GM19438 (cell line): ENCODE measurements at regions not wholly inside any gene's neighbourhood (a gene's known extent, or its start where the extent isn't known, plus 50 kb on each side); places are given as distances from the start of the nearest gene placed in this dataset.

Source experiments
- ATAC-seq: cut with Tn5 transposase; IDR thresholded peaks from one replicate; pipeline ENCODE4 v1.9.1; 2021; ENCODE audit warnings: low read depth; ENCODE audit not compliant: unreplicated experiment

- no peak for ATAC-seq
These were observed 286.7 kb upstream of the ZNF462 start for GRCh38 chr9:106576232-106576760.

DNA sequence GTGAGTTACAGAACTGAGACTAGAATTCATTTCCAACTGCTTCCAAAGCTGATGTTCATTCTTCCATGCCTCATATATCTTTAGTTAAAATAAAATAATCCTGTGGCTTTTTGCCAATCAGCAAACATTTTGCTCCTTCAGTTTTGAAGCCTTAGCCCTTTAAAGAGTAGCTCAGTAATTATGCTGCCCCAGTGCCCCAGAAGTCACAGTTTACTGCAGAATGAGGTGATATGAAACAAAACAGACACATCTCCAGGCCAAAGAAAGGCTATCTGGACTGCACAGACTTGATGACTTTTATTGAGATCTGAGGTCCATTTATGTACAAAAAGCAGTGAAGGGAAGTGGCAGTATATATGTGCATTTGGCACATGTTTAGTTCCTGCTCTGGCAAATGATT, 285.8 kb upstream of the ZNF462 start:
- ATAC-seq: no peak

DNA sequence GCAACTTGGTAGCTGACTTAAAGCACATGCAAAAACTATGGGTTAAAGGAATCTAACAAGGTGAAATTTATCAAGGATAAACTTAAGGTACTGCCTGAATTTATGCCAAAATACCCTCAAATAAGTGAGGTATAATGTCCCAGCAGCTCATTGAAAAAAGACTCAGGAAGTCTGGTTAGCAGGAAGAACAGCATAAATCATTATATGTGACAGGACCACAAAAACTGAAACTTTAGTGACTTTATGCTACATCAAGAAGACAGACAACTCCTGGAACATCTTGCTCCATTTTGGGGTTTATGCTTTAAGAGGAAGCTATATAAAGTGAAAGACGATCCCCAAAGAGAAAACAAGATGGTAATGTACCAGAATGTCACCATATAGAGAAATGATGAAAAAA, 282.4 kb upstream of the ZNF462 start:
- no peak for ATAC-seq

DNA sequence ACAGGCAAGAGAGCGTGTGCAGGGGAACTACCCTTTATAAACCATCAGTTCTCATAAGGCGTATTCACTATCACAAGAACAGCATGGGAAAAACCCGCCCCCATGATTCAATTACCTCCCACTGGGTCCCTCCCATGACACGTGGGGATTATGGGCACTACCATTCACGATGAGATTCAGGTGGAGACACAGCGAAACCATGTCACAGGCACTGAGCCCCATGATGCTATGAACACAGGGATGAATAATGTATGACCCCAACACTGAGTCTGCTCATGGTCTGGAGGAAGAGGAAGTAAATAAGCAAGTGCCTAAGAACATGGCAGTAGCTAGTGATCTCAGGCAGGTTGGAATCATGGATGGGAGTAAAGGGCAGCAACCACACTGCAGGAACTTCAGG, 281.0 kb upstream of the ZNF462 start:
- ATAC-seq: no peak

- ATAC-seq: no peak
These were observed 279.2 kb upstream of the ZNF462 start for GRCh38 chr9:106583751-106584150.

- ATAC-seq: no peak
These were observed 275.9 kb upstream of the ZNF462 start for GRCh38 chr9:106587042-106587441.

DNA sequence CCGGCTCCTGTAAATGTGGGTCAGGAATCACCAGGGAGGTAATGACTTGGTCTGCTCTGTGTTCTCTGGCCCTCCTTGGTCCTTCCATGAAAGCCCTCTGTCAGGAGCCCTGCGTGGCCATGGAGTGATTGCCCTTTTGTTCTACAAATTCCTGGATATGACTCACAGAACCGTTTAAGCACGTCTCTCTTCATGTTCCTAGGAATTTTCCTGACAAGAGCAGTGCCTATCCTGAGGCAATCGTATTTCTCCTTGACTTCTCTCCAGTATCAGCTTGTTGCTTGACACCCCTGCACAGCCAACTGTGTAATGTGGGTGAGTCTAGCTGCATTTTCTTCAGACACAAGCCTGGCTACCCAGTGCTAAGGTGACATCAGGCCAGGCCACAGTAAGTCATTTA, 274.3 kb upstream of the ZNF462 start:
- ATAC-seq: no peak

GRCh38 chr9:106590759-106591505, 272.0 kb upstream of the ZNF462 start:
- no peak for ATAC-seq

DNA sequence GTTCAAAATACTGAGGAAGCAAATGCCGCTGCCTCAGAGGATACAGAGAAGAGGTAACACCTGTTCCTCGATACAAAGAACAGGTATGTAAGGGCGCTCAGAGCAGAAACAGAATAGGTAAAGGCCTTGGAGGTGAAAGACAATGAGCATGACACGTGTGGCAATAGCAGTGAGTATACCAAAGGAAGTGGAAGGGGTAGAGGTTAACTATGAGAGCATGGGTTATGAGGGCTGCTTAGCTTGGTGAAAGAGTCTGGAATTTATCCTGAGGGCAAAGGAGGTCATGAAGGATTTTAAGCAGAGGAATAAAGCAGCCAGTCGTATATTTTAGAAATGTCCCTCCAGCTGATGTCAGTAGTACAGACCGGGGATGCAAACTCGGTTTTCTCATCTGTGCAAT, 269.8 kb upstream of the ZNF462 start:
- no peak for ATAC-seq

GRCh38 chr9:106596984-106597383, 266.0 kb upstream of the ZNF462 start:
- ATAC-seq: no peak

DNA sequence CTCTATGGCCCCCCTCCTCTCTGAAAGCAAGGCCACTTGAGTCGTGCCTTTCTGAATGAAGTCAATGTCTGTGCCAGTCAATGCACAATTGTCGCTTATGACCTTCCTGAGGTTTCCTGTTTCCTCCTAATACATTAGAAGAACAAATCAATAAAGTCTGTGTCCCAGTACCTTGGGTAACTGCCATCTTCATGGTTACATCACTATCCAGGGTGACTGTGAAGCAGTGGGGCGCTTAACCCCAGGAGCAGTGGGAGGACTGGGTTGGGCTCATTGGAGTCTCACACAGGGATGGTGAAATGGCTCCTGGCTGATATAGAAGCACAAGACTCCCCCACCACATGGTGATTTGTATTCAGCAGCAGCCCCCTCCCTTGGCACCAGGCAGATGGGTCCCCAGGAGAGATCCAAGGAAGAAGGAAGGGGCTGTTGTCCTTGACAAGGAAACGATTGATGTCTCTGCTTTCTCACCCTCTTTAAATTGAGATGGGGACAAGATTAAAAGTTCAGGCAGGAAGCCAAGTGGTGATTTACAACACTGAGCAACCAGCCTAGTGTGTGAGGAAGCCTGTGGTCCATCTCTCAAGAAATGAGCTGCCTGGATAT, 261.9 kb upstream of the ZNF462 start:
- ATAC-seq: no peak

DNA sequence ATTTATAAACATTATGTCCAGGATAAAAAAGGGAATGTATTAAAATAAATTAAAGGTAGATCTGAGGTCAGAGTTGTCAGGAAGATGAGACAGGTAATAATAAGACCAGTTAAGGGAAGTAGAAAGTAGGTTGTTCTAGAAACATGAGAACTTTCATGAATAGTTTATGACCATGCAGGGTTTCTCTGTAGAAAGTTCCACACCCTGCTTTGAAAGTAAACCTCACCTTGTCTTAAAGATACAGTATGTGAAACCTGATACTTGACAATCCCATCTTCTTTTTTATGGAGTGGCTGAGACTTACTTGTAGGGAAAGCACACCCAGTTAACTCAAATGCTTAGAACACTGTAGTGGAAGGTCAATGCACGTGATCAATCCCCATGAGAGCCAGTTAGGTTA, 260.6 kb upstream of the ZNF462 start:
- ATAC-seq: no peak

DNA sequence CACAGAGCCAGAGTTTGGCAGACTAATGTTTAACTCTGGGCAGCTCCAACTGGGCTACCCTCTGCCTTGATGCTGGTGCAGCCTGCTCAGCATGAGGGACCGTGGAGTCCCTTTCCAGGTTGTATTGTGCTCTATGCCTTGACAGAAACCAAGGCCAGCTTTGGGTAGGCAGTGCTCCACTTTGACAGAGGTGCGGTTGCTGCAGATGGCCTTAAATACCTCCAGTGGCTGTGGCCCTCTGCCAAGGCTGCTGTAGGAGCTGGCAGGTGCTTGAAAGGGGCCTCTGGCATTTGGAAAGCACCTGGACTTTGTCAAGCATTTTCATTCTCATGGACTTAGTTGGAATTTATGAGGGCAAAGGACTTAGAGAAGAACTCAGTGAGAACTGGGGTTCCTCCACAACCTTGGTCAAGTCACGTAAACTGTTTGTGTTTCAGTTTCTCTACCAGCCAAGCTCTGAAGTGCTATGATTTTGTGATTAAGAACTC, 249.7 kb upstream of the ZNF462 start:
- ATAC-seq: no peak

- ATAC-seq: no peak
These were observed 247.7 kb upstream of the ZNF462 start for GRCh38 chr9:106615118-106615889.

GRCh38 chr9:106616026-106616425, 246.9 kb upstream of the ZNF462 start:
- no peak for ATAC-seq

- no peak for ATAC-seq
These were observed 246.1 kb upstream of the ZNF462 start for GRCh38 chr9:106616851-106617345.

DNA sequence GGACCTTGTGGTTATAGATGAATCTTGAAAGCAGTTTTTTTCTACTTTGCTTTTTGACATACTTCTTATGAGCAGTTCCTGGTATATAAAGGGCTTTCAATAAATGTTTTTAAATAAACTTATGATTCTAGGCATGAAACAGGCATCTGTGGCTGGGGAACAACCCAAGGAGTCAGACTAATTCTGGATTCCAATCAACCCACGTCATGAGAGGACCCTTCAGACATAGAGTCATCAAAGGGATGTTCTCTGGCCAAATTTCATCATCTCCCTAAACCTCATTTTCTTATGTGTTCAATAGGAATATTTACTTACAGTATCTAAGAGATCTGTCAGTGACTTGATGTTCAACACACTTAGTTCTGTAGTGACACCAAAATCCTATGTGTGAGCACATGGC, 243.8 kb upstream of the ZNF462 start:
- no peak for ATAC-seq

DNA sequence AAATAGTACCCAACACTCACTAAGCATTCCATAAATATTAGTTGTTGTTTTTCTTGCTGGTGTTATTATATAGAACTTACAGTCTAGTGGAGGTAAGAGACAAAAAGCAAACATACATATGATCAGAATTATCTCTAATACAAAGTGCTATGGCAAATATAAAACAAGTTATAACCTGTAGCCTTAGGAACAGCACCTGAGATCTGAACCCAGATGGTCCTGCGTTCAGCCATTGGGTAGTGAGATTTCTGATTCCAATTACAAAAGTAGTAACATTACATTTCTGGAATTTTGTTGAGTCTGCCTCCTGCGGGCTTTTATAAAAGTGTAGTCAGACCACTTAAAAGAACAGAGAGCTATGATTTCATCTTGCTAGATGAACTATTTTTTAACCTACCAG, 242.9 kb upstream of the ZNF462 start:
- no peak for ATAC-seq

- no peak for ATAC-seq
These were observed 242.1 kb upstream of the ZNF462 start for GRCh38 chr9:106620866-106621265.

- ATAC-seq: no peak
These were observed 241.4 kb upstream of the ZNF462 start for GRCh38 chr9:106621313-106622163.
